Spleen (tissue), 11 donors: ENCODE measurements at regions not wholly inside any gene's neighbourhood (a gene's known extent, or its start where the extent isn't known, plus 50 kb on each side); places are given as distances from the start of the nearest gene placed in this dataset.

Source experiments
- DNase-seq: peaks from one replicate; pipeline ENCODE4 v3.0.0-alpha.2; 2020
- H3K27ac ChIP-seq, 8 donors: fragments of 200-600 bp; sonication (generic) in 7 of 8; 1 replicate in 4 of 8; 2 replicates in 4 of 8; pipeline versions ENCODE4 v1.5.0 to v1.8.0; 2016 to 2021; ENCODE audit warnings: inconsistent platforms in 4 of 8, mild to moderate bottlenecking in 4 of 8, moderate library complexity in 1 of 8
- H3K27me3 ChIP-seq, 7 donors: fragments of 200-600 bp; sonication (generic) in 6 of 7; replicated peaks in 1 of 7; 1 replicate in 4 of 7; 2 replicates in 3 of 7; pipeline versions ENCODE4 v1.5.0 to v1.8.0; 2016 to 2021; ENCODE audit warnings: inconsistent platforms in 3 of 7, mild to moderate bottlenecking in 1 of 7
- H3K36me3 ChIP-seq, 6 donors: fragments of 200-600 bp; sonication (generic) in 5 of 6; 1 replicate in 4 of 6; 2 replicates in 2 of 6; pipeline versions ENCODE4 v1.5.0 to v1.8.0; 2016 to 2021; ENCODE audit warnings: inconsistent platforms in 2 of 6
- H3K4me1 ChIP-seq, 6 donors: fragments of 200-600 bp; sonication (generic) in 5 of 6; 1 replicate in 3 of 6; 2 replicates in 3 of 6; pipeline versions ENCODE4 v1.5.0 to v1.8.0; 2016 to 2021; ENCODE audit warnings: inconsistent platforms in 3 of 6
- H3K4me3 ChIP-seq, 8 donors: fragments of 200-600 bp; sonication (generic) in 7 of 8; 1 replicate in 4 of 8; 2 replicates in 4 of 8; pipeline versions ENCODE4 v1.5.0 to v1.8.0; 2016 to 2021; ENCODE audit warnings: inconsistent platforms in 4 of 8, mild to moderate bottlenecking in 4 of 8, moderate library complexity in 2 of 8
- H3K9me3 ChIP-seq, 8 donors: fragments of 200-600 bp; sonication (generic) in 7 of 8; 1 replicate in 4 of 8; 2 replicates in 4 of 8; pipeline versions ENCODE4 v1.5.0 to v1.8.0; 2016 to 2021; ENCODE audit warnings: inconsistent platforms in 4 of 8
- POLR2A ChIP-seq, 3 donors: fragments of 450-650 bp; IDR thresholded peaks; one replicate each; pipeline ENCODE4 v1.5.1; 2017; ENCODE audit warnings: antibody characterized with exemption in 3 of 3, mild to moderate bottlenecking in 1 of 3
- POLR2AphosphoS5 ChIP-seq, 3 donors: sonication (generic); formaldehyde crosslinking; IDR thresholded peaks; one replicate each; pipeline ENCODE4 v1.5.1; 2017; ENCODE audit warnings: antibody characterized with exemption in 3 of 3
- WGBS, 5 donors: extraction: QIAGEN DNeasy Blood & Tissue Kit in 3 of 5; methylation state at CpG; one replicate each; pipeline versions ENCODE4 v1.1.5 to v1.1.7; 2013 to 2018; 5-methylcytosine and 5-hydroxymethylcytosine counted together
- intact Hi-C: fragments of 100-400 bp; cut with DNase I; formaldehyde crosslinking; loops from one replicate; pipeline ENCODE4 v1.15.0; 2023; ENCODE audit warnings: low total_unique reads
- TF ChIP-seq, protein P1 (sequence below), 11 experiments: fragments of 200-600 bp in 7 of 11; fragments of 450-650 bp in 4 of 11; sonication (generic) in 4 of 11; IDR thresholded peaks in 8 of 11; conservative IDR thresholded peaks in 3 of 11; 1 replicate in 7 of 11; 2 replicates in 4 of 11; pipeline versions ENCODE4 v1.4.0 to v1.8.0; 2016 to 2021; ENCODE audit warnings: antibody characterized with exemption in 11 of 11, inconsistent platforms in 4 of 11, mild to moderate bottlenecking in 1 of 11
- donor health status: healthy with polysubstance abuse.
- donor health status: DM: no; HTN: no; CAD: no; lungs with moderate emphysema.
- donor health status: DM: no; HTN: no; CAD: no.
- donor health status: Bipolar disorder and iron deficiency.
- donor health status: healthy.
- donor health status: DM: no; HTN: no; CAD: no.
- donor health status: DM: yes; HTN: yes; CAD: no.

DNA sequence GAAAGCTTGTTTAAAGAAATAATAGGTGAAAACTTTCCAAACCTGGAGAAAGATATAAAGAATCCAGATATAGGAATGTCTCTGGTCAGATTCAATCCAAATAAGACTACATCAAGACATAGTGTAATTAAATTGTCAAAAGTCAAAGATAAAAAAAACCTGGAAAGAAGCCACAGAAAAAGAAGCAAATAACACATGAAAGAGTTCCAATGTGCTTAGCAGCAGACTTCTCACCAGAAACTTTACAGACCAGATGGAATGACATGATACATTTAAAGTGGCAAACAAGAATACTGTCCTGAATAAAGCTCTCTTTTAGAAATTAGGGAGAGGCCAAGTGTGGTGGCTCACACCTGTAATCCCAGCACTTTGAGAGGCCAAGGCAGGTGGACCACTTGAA, 1039.9 kb downstream of the KCNT2 start:
- no peak for DNase-seq
- Histone ChIP-seq H3K4me3 (no peak overlapping the region), H3K4me1 (no peaks in the 10 kb centered on the region), H3K36me3 (no peaks in the 10 kb centered on the region), H3K27ac (no peak overlapping the region), H3K9me3 (peaks cover 0 to 24% (median 3%) of the 10 kb centered on the region in 8 donors), H3K27me3 (no peaks in the 10 kb centered on the region)
- intact Hi-C loops, result no loop called here
- TF ChIP-seq POLR2AphosphoS5 (IDR thresholded peaks at IDR 0.05) (no peak), POLR2A (IDR thresholded peaks at IDR 0.05) (no peak)
- TF ChIP-seq, protein P1, sequence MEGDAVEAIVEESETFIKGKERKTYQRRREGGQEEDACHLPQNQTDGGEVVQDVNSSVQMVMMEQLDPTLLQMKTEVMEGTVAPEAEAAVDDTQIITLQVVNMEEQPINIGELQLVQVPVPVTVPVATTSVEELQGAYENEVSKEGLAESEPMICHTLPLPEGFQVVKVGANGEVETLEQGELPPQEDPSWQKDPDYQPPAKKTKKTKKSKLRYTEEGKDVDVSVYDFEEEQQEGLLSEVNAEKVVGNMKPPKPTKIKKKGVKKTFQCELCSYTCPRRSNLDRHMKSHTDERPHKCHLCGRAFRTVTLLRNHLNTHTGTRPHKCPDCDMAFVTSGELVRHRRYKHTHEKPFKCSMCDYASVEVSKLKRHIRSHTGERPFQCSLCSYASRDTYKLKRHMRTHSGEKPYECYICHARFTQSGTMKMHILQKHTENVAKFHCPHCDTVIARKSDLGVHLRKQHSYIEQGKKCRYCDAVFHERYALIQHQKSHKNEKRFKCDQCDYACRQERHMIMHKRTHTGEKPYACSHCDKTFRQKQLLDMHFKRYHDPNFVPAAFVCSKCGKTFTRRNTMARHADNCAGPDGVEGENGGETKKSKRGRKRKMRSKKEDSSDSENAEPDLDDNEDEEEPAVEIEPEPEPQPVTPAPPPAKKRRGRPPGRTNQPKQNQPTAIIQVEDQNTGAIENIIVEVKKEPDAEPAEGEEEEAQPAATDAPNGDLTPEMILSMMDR (IDR thresholded peaks at IDR 0.05 in 8 of 11, conservative IDR thresholded peaks at IDR 0.05 in 3 of 11), result no peak

DNA sequence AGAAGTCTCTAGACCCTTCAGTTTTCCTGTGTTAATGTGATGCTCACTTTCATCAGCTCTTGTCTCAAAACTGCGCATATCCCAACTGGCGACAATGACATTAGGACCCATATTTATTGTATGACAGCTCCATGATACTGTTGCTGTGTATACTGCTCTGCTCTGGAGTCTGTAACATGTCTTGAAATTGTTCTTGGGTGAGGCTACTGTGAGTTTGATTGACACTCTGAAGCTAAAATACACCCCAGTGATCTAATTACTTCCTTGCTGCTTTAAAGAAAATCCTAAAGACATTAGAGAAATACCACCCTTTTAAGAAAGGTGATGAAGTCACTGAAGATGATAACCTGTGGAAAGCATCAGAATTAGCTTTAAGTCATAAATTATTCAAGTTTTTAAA, 1046.2 kb downstream of the KCNT2 start:
- Histone ChIP-seq H3K36me3 (no peaks in the 10 kb centered on the region), H3K4me3 (no peak overlapping the region), H3K27ac (no peak overlapping the region), H3K4me1 (no peaks in the 10 kb centered on the region), H3K27me3 (no peaks in the 10 kb centered on the region), H3K9me3 (peaks cover 0 to 5% (median 0%) of the 10 kb centered on the region in 8 donors)
- TF ChIP-seq POLR2AphosphoS5 (IDR thresholded peaks at IDR 0.05) (no peak), POLR2A (IDR thresholded peaks at IDR 0.05) (no peak)
- TF ChIP-seq, protein P1 (IDR thresholded peaks at IDR 0.05 in 8 of 11, conservative IDR thresholded peaks at IDR 0.05 in 3 of 11), result no peak
- intact Hi-C loops, result no loop called here
- no peak for DNase-seq
- 93 to 97% (median 95%) methylated on average over 2 of the region's 2 CpGs for WGBS, 5 donors

GRCh38 chr1:195550071-195550862, 1058.0 kb downstream of the KCNT2 start:
- Histone ChIP-seq H3K36me3 (no peaks in the 10 kb centered on the region), H3K4me3 (no peak overlapping the region), H3K27ac (no peak overlapping the region), H3K4me1 (no peaks in the 10 kb centered on the region), H3K9me3 (peaks cover 0 to 4% (median 0%) of the 10 kb centered on the region in 8 donors), H3K27me3 (no peaks in the 10 kb centered on the region)
- TF ChIP-seq POLR2AphosphoS5 (IDR thresholded peaks at IDR 0.05) (no peak), POLR2A (IDR thresholded peaks at IDR 0.05) (no peak)
- TF ChIP-seq, protein P1 (IDR thresholded peaks at IDR 0.05 in 8 of 11, conservative IDR thresholded peaks at IDR 0.05 in 3 of 11), result no peak
- WGBS, 5 donors, result 81 to 92% (median 88%) methylated on average over 5 of the region's 5 CpGs
- intact Hi-C loops, result no loop called here
- no peak for DNase-seq

DNA sequence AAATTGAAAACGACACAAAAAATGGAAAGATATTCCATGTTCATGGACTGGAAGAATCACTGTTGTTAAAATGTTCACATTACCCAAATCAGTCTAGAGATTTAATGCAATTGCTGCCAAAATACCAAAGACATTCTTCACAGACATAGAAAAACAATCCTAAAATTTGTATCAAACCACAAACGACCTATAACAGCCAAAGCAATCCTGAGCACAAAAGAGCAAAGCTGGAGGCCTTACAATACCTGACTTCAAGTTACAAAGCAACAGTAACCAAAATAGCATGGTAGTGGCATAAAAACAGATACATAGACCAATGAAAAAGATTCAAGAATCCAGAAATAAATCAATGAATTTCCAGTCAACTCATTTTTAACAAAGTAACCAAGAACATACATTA, 1077.3 kb downstream of the KCNT2 start:
- TF ChIP-seq, protein P1 (IDR thresholded peaks at IDR 0.05 in 8 of 11, conservative IDR thresholded peaks at IDR 0.05 in 3 of 11), result no peak
- no peak for TF ChIP-seq POLR2A (IDR thresholded peaks at IDR 0.05)
- TF ChIP-seq POLR2AphosphoS5 (IDR thresholded peaks at IDR 0.05), result no peak
- Histone ChIP-seq H3K9me3 (peaks cover 0 to 2% (median 0%) of the 10 kb centered on the region in 8 donors), H3K36me3 (no peaks in the 10 kb centered on the region), H3K4me1 (no peaks in the 10 kb centered on the region), H3K27me3 (no peaks in the 10 kb centered on the region), H3K27ac (no peak overlapping the region), H3K4me3 (no peak overlapping the region)
- intact Hi-C loops, result no loop called here
- DNase-seq, result no peak
- 58 to 69% (median 64%) methylated on average over 2 of the region's 2 CpGs for WGBS, 5 donors
